Trophoblast cell (in vitro differentiated cells and primary cell): ENCODE measurements at regions not wholly inside any gene's neighbourhood (a gene's known extent, or its start where the extent isn't known, plus 50 kb on each side); places are given as distances from the start of the nearest gene placed in this dataset.

Experiments used
- DNase-seq, 2 donors: peaks; one replicate each; pipeline ENCODE4 v3.0.0-alpha.2; 2016
- H2AFZ ChIP-seq: 2 replicates; pipeline ENCODE4 v1.6.1; 2013; ENCODE audit warnings: low read length, moderate library complexity, mild to moderate bottlenecking; ENCODE audit not compliant: insufficient read depth, poor library complexity
- H2AK5ac ChIP-seq: 2 replicates; pipeline ENCODE4 v1.6.1; 2013; ENCODE audit warnings: mild to moderate bottlenecking, low read length
- H2BK120ac ChIP-seq: 2 replicates; pipeline ENCODE4 v1.6.1; 2013; ENCODE audit warnings: low read length, mild to moderate bottlenecking, moderate library complexity; ENCODE audit not compliant: insufficient read depth, poor library complexity
- H2BK12ac ChIP-seq: 2 replicates; pipeline ENCODE4 v1.6.1; 2013; ENCODE audit warnings: mild to moderate bottlenecking, low read length, moderate library complexity
- H2BK5ac ChIP-seq: 2 replicates; pipeline ENCODE4 v1.6.1; 2013; ENCODE audit warnings: low read length, low read depth, moderate library complexity, mild to moderate bottlenecking; ENCODE audit not compliant: poor library complexity
- H3K14ac ChIP-seq: 2 replicates; pipeline ENCODE4 v1.6.1; 2013; ENCODE audit warnings: mild to moderate bottlenecking, low read length
- H3K18ac ChIP-seq: 2 replicates; pipeline ENCODE4 v1.6.1; 2013; ENCODE audit warnings: mild to moderate bottlenecking, low read length
- H3K23ac ChIP-seq: 2 replicates; pipeline ENCODE4 v1.6.1; 2013; ENCODE audit warnings: low read length
- H3K27ac ChIP-seq: 2 replicates; pipeline ENCODE4 v1.5.1; 2013; ENCODE audit warnings: low read depth, mild to moderate bottlenecking, inconsistent platforms, low read length, moderate library complexity
- H3K27me3 ChIP-seq: 2 replicates; pipeline ENCODE4 v1.6.1; 2013; ENCODE audit warnings: inconsistent platforms, mild to moderate bottlenecking, low read length, moderate library complexity; ENCODE audit not compliant: insufficient read depth
- H3K36me3 ChIP-seq, 2 experiments: 1 replicate in 1 of 2; 2 replicates in 1 of 2; pipeline ENCODE4 v1.6.1; 2013; ENCODE audit warnings: low read length in 2 of 2, mild to moderate bottlenecking in 2 of 2, moderate library complexity in 1 of 2; ENCODE audit not compliant: insufficient read depth in 2 of 2, control insufficient read depth in 1 of 2
- H3K4ac ChIP-seq: 2 replicates; pipeline ENCODE4 v1.6.1; 2013; ENCODE audit warnings: low read depth, mild to moderate bottlenecking, low read length, moderate library complexity
- H3K4me1 ChIP-seq, 2 experiments: 1 replicate in 1 of 2; 2 replicates in 1 of 2; pipeline ENCODE4 v1.6.1; 2013; ENCODE audit warnings: low read length in 2 of 2, mild to moderate bottlenecking in 2 of 2, moderate library complexity in 1 of 2; ENCODE audit not compliant: insufficient read depth in 2 of 2, control insufficient read depth in 1 of 2
- H3K4me2 ChIP-seq: 2 replicates; pipeline ENCODE4 v1.6.1; 2013; ENCODE audit warnings: inconsistent platforms, mild to moderate bottlenecking, low read length, moderate library complexity
- H3K4me3 ChIP-seq: 2 replicates; pipeline ENCODE4 v1.5.1; 2013; ENCODE audit warnings: mild to moderate bottlenecking, low read depth, low read length, inconsistent platforms
- H3K79me1 ChIP-seq: one replicate; pipeline ENCODE4 v1.6.1; 2013; ENCODE audit warnings: low read length
- H3K79me2 ChIP-seq: 2 replicates; pipeline ENCODE4 v1.6.1; 2013; ENCODE audit warnings: low read length, mild to moderate bottlenecking; ENCODE audit not compliant: control insufficient read depth, insufficient read depth, poor library complexity
- H3K9ac ChIP-seq: 2 replicates; pipeline ENCODE4 v1.6.1; 2013; ENCODE audit warnings: mild to moderate bottlenecking, low read length
- H3K9me3 ChIP-seq: 2 replicates; pipeline ENCODE4 v1.6.1; 2013; ENCODE audit warnings: low read depth, mild to moderate bottlenecking, control low read depth, inconsistent platforms, low read length; ENCODE audit not compliant: insufficient read depth
- H4K12ac ChIP-seq: 2 replicates; pipeline ENCODE4 v1.6.1; 2013; ENCODE audit warnings: low read depth, mild to moderate bottlenecking, low read length, moderate library complexity
- H4K8ac ChIP-seq: 2 replicates; pipeline ENCODE4 v1.6.1; 2013; ENCODE audit warnings: low read depth, mild to moderate bottlenecking, low read length, moderate library complexity
- H4K91ac ChIP-seq: one replicate; pipeline ENCODE4 v1.6.1; 2013; ENCODE audit warnings: low read depth, mild to moderate bottlenecking, low read length, moderate library complexity
- WGBS: extraction: QIAGEN DNeasy Blood & Tissue Kit; methylation state at CpG from one replicate; pipeline ENCODE4 v1.1.7; 2013; ENCODE audit warnings: missing lambda C conversion rate; ENCODE audit not compliant: insufficient read length, insufficient coverage; ENCODE audit errors: extremely low coverage; 5-methylcytosine and 5-hydroxymethylcytosine counted together

GRCh38 chr10:44308935-44309334, 76.0 kb downstream of the CXCL12 start:
- no CpG with 5 or more reads among the region's 4 CpGs for WGBS
- no peak overlapping the region for H3K14ac ChIP-seq
- H4K12ac ChIP-seq: no peak overlapping the region
- no peak overlapping the region for H2AK5ac ChIP-seq
- no peak overlapping the region for H2BK120ac ChIP-seq
- H3K23ac ChIP-seq: no peak overlapping the region
- no peak overlapping the region for H3K27ac ChIP-seq
- H3K4me2 ChIP-seq: no peak overlapping the region
- peaks cover 9% of the 10 kb centered on the region in 2 experiments for H3K4me1 ChIP-seq
- H3K79me2 ChIP-seq: no peaks in the 10 kb centered on the region
- no peak overlapping the region for H3K4me3 ChIP-seq
- DNase-seq: no peak
- no peaks in the 10 kb centered on the region for H3K27me3 ChIP-seq
- H3K36me3 ChIP-seq: no peaks in the 10 kb centered on the region
- H3K79me1 ChIP-seq: peaks cover 3% of the 10 kb centered on the region
- no peak overlapping the region for H3K18ac ChIP-seq
- H4K8ac ChIP-seq: no peak overlapping the region
- H3K9me3 ChIP-seq: no peaks in the 10 kb centered on the region
- H3K9ac ChIP-seq: no peak overlapping the region
- H3K4ac ChIP-seq: no peak overlapping the region
- H2BK12ac ChIP-seq: no peak overlapping the region
- H2AFZ ChIP-seq: no peak overlapping the region
- H2BK5ac ChIP-seq: no peak overlapping the region
- no peak overlapping the region for H4K91ac ChIP-seq

GRCh38 chr10:44307691-44308090, 77.2 kb downstream of the CXCL12 start:
- no peak overlapping the region for H2AK5ac ChIP-seq
- H2AFZ ChIP-seq: no peak overlapping the region
- no peak overlapping the region for H2BK12ac ChIP-seq
- no peaks in the 10 kb centered on the region for H3K36me3 ChIP-seq
- no peak overlapping the region for H4K8ac ChIP-seq
- H3K9ac ChIP-seq: no peak overlapping the region
- H2BK120ac ChIP-seq: no peak overlapping the region
- peaks cover 3% of the 10 kb centered on the region for H3K79me1 ChIP-seq
- H3K27ac ChIP-seq: no peak overlapping the region
- H4K12ac ChIP-seq: no peak overlapping the region
- WGBS: no CpG with 5 or more reads among the region's 3 CpGs
- H2BK5ac ChIP-seq: no peak overlapping the region
- no peak overlapping the region for H3K4me3 ChIP-seq
- DNase-seq: no peak
- no peaks in the 10 kb centered on the region for H3K27me3 ChIP-seq
- H3K18ac ChIP-seq: no peak overlapping the region
- H3K4me2 ChIP-seq: no peak overlapping the region
- H4K91ac ChIP-seq: no peak overlapping the region
- H3K4me1 ChIP-seq: peaks cover 9% of the 10 kb centered on the region in 2 experiments
- H3K79me2 ChIP-seq: no peaks in the 10 kb centered on the region
- no peak overlapping the region for H3K4ac ChIP-seq
- no peaks in the 10 kb centered on the region for H3K9me3 ChIP-seq
- H3K14ac ChIP-seq: no peak overlapping the region
- H3K23ac ChIP-seq: no peak overlapping the region

GRCh38 chr10:44306762-44307161, 78.1 kb downstream of the CXCL12 start:
- Histone ChIP-seq H3K27me3 (no peaks in the 10 kb centered on the region), H2AFZ (no peak overlapping the region), H3K14ac (no peak overlapping the region), H3K9ac (no peak overlapping the region), H4K8ac (no peak overlapping the region), H3K18ac (no peak overlapping the region), H3K36me3 (no peaks in the 10 kb centered on the region), H2BK12ac (no peak overlapping the region), H3K23ac (no peak overlapping the region), H4K91ac (no peak overlapping the region), H3K4ac (no peak overlapping the region), H3K4me3 (no peak overlapping the region), H2BK120ac (no peak overlapping the region), H3K4me2 (no peak overlapping the region), H2BK5ac (no peak overlapping the region), H3K4me1 (peaks cover 9% of the 10 kb centered on the region in 2 experiments), H3K9me3 (no peaks in the 10 kb centered on the region), H2AK5ac (no peak overlapping the region), H3K79me2 (no peaks in the 10 kb centered on the region), H3K79me1 (peaks cover 3% of the 10 kb centered on the region), H3K27ac (no peak overlapping the region), H4K12ac (no peak overlapping the region)
- WGBS: no CpG with 5 or more reads among the region's 2 CpGs
- DNase-seq: no peak

- Histone ChIP-seq H4K8ac (no peak overlapping the region), H3K18ac (no peak overlapping the region), H3K9me3 (no peaks in the 10 kb centered on the region), H4K12ac (no peak overlapping the region), H3K79me2 (no peaks in the 10 kb centered on the region), H3K27ac (no peak overlapping the region), H2BK5ac (no peak overlapping the region), H3K4me1 (peaks cover 9% of the 10 kb centered on the region in 2 experiments), H2AK5ac (no peak overlapping the region), H3K4me3 (no peak overlapping the region), H3K79me1 (peaks cover 5% of the 10 kb centered on the region), H2BK12ac (no peak overlapping the region), H3K4me2 (no peak overlapping the region), H2BK120ac (no peak overlapping the region), H2AFZ (no peak overlapping the region), H3K36me3 (no peaks in the 10 kb centered on the region), H4K91ac (no peak overlapping the region), H3K4ac (no peak overlapping the region), H3K9ac (no peak overlapping the region), H3K27me3 (no peaks in the 10 kb centered on the region), H3K23ac (no peak overlapping the region), H3K14ac (no peak overlapping the region)
- WGBS: no CpG with 5 or more reads among the region's 4 CpGs
- no peak for DNase-seq
Measured at GRCh38 chr10:44306147-44306710, 78.7 kb downstream of the CXCL12 start.
